ENCODE measurements at regions not wholly inside any gene's neighbourhood (a gene's known extent, or its start where the extent isn't known, plus 50 kb on each side); places are given as distances from the start of the nearest gene placed in this dataset.

GRCh38 chr15:92803852-92804609 lies 96.1 kb upstream of the CHD2 start:
- intact Hi-C loops (cut with micrococcal nuclease): loop anchor here (10.0 kb wide), 1 partner anchor 949 kb away; the partner anchor contains the start of gene SLCO3A1

GRCh38 chr15:92804610-92804936 lies 95.6 kb upstream of the CHD2 start:
- intact Hi-C loops (cut with micrococcal nuclease): loop anchor here (10.0 kb wide), 1 partner anchor 950 kb away; the partner anchor contains the start of gene SLCO3A1

- intact Hi-C loops (cut with micrococcal nuclease): loop anchor here (10.0 kb wide), 1 partner anchor 950 kb away; the partner anchor contains the start of gene SLCO3A1
Observed at GRCh38 chr15:92805080-92805690, 94.9 kb upstream of the CHD2 start.

- intact Hi-C loops (cut with micrococcal nuclease): loop anchor here (10.0 kb wide), 1 partner anchor 951 kb away; the partner anchor contains the start of gene SLCO3A1
Observed at GRCh38 chr15:92806171-92806570, 94.0 kb upstream of the CHD2 start.

GRCh38 chr15:92806763-92807162 lies 93.4 kb upstream of the CHD2 start:
- intact Hi-C loops (cut with micrococcal nuclease): loop anchor here (10.0 kb wide), 1 partner anchor 952 kb away; the partner anchor contains the start of gene SLCO3A1

- intact Hi-C loops (cut with micrococcal nuclease): loop anchor here (10.0 kb wide), 1 partner anchor 953 kb away; the partner anchor contains the start of gene SLCO3A1
Observed at GRCh38 chr15:92807971-92808571, 92.1 kb upstream of the CHD2 start.

GRCh38 chr15:92808598-92809063 lies 91.5 kb upstream of the CHD2 start:
- intact Hi-C loops (cut with micrococcal nuclease): loop anchor here (1.0 to 10.0 kb wide), 7 partner anchors 12 to 954 kb away; partner anchors contain the start of genes CHD2 and SLCO3A1

- intact Hi-C loops (cut with micrococcal nuclease): loop anchor here (1.0 to 10.0 kb wide), 7 partner anchors 11 to 954 kb away; partner anchors contain the start of genes CHD2 and SLCO3A1
Observed at GRCh38 chr15:92809064-92809879, 90.9 kb upstream of the CHD2 start.

- intact Hi-C loops (cut with micrococcal nuclease): loop anchor here (1.0 to 10.0 kb wide), 9 partner anchors 10 to 1422 kb away; partner anchors contain the start of genes CHD2, MCTP2 and SLCO3A1
Observed at GRCh38 chr15:92809880-92810361, 90.2 kb upstream of the CHD2 start.

- intact Hi-C loops (cut with micrococcal nuclease): loop anchor here (2.0 to 5.0 kb wide), 2 partner anchors 34 to 1422 kb away; partner anchors contain the start of gene MCTP2
Observed at GRCh38 chr15:92810418-92811138, 89.5 kb upstream of the CHD2 start.

- intact Hi-C loops (cut with micrococcal nuclease): loop anchor here (2.0 to 5.0 kb wide), 2 partner anchors 33 to 1421 kb away; partner anchors contain the start of gene MCTP2
Observed at GRCh38 chr15:92811148-92811913, 88.8 kb upstream of the CHD2 start.

GRCh38 chr15:92812271-92812670 lies 87.9 kb upstream of the CHD2 start:
- intact Hi-C loops (cut with micrococcal nuclease): loop anchor here (5.0 kb wide), 1 partner anchor 1420 kb away; the partner anchor contains the start of gene MCTP2

- intact Hi-C loops (cut with micrococcal nuclease): loop anchor here (5.0 kb wide), 1 partner anchor 1419 kb away; the partner anchor contains the start of gene MCTP2
Observed at GRCh38 chr15:92813485-92813884, 86.6 kb upstream of the CHD2 start.

- intact Hi-C loops (cut with micrococcal nuclease): no loop called here
Observed at GRCh38 chr15:92817339-92817886, 82.7 kb upstream of the CHD2 start.

GRCh38 chr15:92818651-92819277 lies 81.4 kb upstream of the CHD2 start:
- intact Hi-C loops (cut with micrococcal nuclease): no loop called here

- intact Hi-C loops (cut with micrococcal nuclease): loop anchor here (1.0 kb wide), 3 partner anchors 10 to 63 kb away; no protein-coding TSS in a partner anchor
Observed at GRCh38 chr15:92819278-92820235, 80.6 kb upstream of the CHD2 start.

Data from T-helper 2 cell treated with Interferon-gamma antibody and Interleukin-4, amounts not matched to agents 100 ng/mL and 5 ng/mL, for 36 hours (primary cell).